Occipital lobe (tissue), 1 donor: ENCODE measurements at regions not wholly inside any gene's neighbourhood (a gene's known extent, or its start where the extent isn't known, plus 50 kb on each side); places are given as distances from the start of the nearest gene placed in this dataset.

ENCODE experiments used
- DNase-seq: peaks from one replicate; lab custom pipeline; 2025; lab: John Stamatoyannopoulos, UW

DNA sequence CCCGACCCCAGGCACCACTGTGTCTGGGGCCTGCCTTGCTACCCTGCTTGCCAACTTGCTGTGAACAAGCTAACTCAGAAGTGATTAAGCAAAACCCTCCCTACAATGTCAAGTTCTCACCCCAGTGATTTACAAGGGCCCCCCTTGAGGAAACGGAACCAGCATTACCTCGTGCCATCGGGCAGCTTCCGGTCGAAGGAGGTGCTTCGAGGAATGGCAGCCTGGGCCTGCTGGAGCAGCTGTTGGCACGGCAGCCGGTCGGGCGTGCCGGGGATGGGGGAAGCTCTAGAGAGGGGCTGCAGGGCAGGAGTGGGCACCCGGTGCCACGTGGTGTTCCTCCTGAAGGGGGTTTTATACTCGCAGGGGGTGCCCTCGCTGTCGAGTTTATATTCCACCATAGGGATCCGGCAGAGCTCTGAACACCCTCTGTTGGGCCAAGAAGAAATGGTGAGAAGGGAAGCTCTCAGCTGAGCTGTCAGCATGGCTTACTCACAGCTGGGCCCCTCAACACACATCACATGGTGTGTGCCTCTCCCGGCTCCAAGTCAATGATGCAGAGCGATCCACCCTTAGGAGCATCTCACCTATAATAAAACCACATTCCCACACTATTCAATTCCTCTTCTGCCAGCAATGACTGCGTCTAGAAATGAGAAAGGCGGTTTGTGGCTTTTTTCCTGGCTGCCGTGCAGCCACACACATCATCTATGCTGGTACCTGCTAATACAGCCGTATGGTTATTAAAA is 184.4 kb downstream of the SIPA1L2 start:
- no peak for DNase-seq

DNA sequence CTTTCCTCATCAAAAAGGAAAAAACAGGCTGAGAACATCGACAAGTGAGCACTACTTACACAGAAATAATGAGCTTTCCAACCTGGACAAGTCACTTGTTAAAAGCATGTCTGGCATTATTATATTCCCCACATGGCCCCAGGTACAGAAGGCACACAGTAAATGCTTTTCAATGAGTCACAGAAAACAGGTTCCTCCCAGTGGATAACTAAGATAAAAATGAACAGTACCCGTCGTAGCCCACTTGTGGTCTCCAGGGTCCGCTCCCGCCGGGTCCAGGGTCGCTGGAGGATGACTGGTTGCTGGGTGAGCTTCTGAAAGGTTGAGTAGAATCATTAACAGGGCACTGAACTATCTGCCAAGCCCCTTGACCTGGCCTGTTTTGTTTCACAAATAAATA is 186.6 kb downstream of the SIPA1L2 start:
- no peak for DNase-seq

DNA sequence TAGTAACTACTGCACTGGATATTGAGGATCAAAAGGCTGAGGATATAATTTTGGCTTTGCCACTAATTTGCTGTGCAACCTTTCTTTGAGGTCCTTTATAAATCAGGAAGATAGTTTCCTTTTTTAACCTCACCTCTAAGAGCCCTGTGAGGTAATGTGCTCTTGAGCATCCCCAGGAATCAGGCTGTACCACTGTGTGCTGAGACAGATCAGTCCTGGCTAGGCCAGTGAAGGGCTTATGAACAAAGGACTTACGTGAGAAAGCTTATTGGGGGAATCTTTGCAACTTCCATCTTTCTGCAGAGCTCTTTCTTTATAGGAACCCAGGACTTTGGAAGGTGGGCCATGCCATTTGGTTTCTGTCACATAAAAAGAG is 188.9 kb downstream of the SIPA1L2 start:
- DNase-seq, result no peak

DNA sequence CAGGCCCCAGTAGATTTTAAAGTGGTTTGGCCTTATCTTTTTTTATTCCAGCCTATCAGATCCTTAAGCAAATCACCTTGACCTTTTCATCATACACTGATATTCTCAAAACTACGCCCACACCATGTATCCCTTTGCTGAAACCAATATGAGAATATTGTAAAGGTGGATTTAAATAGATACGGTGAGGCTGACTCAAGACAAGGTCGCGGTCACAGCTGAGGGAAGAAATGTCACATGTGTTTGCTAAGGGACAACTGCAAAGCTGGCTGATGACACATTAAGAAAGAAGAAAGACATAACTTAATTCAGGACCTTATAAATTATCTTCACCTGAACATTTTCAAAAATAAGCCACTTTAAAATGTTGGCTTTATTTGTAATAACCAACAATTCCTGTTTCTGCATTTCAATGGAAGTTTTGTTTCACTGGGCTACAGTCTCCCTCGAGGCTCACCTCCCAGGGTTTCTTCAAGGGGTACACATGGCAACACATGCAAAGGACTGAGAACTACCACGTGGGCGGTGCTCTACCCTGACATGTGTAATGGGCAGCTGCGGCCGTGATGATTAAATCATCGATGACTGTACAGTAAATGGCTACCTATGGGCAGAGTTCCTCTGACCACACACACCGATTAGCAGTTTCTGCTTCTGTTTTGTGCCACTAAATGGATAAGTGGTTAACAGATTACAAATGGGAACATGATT is 189.5 kb downstream of the SIPA1L2 start:
- no peak for DNase-seq

DNA sequence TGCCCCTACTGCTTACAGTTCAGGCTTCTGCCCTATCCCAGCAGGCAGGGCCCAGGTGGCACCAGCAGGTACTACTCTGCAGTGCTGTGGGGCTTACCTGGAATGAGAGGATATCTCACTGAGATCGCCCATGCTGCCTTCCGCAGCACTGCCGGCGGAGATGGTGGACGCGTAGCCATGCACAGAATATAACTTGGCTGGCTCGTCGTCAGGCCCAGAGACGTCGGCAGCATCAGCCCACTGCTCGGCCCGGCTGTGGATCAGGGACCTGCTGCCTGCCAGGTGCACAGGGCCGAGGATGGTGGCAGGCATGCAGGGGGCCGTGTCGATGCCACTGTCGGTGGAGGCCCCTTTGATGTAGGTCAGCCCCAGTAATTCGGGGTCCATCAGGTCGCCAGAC is 190.9 kb downstream of the SIPA1L2 start:
- no peak for DNase-seq

DNA sequence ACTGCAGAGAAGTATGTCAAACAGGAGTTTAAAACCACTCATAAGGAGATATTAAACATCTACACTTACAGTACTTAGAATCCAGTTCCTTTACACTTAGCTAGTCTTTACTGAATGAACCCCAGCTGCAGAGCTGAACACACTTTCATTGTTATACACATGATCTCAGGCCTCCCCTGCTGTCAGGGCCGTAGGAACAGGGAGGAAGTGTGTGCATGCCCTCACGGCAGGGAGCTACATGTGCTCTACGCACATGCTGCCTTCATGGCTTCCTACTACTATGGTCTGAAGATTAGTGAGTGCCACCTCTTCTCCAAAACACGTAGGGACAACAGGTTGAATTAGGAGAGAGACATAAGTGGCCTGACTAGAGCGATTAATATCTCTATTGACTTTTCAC is 191.5 kb downstream of the SIPA1L2 start:
- DNase-seq, result no peak

DNA sequence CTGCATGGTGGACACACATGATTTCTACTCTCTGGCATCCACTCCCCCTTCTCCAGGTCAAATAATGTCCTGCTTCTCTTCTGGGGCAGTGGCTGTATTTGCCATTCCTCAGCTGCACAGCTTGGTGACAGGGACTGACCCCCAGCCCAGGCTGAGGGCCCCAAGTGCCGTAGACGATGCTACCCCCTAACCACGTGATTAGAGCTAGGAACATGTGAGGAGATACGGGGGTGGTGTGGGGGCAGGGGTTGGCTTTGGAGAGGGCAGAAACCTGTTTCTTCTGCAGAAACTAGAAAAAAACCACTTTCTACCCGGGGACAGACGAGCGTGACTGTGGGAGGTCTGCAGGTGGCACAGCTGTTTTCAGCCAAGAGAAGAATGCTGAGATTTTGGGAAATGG is 192.4 kb downstream of the SIPA1L2 start:
- DNase-seq, result no peak

DNA sequence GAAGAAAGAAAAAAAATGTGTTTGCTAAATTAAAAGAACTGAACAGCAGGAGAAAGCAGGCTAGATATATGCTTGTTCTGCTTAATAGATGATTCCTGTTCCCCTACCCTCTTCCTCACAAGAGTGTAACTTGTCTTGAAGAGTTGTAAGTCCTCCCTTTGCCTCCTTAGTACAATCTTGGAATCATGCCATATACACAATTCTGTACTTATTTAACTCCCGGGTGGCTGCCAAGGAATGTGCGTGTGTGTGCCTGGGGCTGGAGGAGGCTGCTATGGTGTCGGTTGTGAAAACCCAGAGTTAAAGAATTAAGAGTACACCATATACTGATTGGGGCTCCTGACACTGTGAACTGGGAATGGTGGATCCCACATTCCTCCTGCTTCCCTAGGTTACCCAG is 194.2 kb downstream of the SIPA1L2 start:
- DNase-seq, result no peak

DNA sequence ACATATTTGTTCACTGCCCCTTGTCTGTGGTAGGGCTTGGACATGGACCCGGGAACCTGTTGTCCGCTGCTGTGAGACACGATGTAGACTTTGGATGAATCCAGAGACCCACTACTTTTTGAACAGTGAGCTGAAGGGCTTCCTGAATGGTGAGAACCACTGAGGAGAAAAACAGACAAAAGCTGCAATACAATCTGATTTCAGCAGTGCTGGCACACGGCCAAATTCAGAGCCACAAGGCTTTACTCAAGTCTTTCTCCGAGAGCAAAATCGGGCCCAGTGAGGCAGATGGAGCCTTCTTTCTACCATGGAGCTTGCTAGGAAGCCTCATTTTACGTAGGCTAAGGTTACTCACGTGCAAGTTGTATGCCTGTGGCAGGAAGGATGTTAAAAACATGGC is 197.6 kb downstream of the SIPA1L2 start:
- no peak for DNase-seq

DNA sequence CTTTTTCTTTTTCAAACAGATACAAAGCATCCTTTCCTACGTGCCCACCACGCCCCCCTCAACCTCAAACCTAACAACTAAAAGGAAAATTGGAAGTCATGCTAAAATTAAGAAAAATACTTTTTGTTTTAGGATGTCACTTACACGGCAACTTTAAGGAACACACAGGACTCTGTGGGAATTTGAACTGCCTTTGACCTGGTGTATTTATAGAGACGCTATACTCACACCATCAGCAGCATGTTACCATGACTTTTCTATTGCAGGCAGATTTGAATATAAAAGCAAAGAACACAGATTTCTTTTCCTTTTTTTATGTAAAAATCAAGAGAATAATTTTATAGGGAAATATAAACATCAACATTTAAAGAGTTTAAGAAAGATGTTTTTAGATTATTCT is 198.2 kb downstream of the SIPA1L2 start:
- DNase-seq, result no peak

DNA sequence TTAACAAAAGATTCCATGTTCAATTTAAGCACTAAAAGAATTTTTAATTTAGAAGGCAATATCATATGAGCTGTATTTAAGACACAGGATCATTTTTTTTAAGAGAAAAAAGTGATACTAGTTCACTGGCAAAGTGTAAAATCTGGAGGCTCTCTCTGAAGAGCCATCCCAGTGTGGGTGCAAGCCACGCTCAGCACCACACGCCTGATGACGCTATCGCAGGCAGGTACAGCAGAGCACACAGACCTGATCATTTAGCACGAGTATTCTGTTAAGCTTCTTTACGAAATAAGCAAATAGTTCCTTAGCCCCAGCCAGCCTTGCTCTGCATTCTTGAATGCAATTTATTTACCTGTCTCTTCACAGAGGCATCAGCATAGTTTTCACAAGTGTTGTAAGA is 198.6 kb downstream of the SIPA1L2 start:
- DNase-seq, result no peak

DNA sequence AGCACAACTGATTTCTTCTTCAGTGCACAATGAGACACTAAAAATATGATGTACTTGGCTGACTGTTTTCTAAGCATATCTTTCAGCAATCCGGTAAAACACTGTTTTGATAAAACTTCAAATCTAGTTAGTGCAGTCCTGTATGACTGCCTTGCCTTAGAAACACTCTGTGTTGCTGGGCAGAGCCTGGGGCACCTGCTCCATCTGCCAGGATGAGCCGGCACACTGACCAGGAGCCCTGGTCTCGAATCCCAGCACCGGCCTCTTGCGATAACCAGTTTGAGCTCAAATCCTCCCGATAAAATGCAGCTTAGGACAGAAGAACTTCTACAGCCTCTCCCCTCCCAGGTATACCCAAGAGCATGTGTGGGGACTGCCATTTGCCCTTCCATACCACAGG is 199.5 kb downstream of the SIPA1L2 start:
- no peak for DNase-seq

DNA sequence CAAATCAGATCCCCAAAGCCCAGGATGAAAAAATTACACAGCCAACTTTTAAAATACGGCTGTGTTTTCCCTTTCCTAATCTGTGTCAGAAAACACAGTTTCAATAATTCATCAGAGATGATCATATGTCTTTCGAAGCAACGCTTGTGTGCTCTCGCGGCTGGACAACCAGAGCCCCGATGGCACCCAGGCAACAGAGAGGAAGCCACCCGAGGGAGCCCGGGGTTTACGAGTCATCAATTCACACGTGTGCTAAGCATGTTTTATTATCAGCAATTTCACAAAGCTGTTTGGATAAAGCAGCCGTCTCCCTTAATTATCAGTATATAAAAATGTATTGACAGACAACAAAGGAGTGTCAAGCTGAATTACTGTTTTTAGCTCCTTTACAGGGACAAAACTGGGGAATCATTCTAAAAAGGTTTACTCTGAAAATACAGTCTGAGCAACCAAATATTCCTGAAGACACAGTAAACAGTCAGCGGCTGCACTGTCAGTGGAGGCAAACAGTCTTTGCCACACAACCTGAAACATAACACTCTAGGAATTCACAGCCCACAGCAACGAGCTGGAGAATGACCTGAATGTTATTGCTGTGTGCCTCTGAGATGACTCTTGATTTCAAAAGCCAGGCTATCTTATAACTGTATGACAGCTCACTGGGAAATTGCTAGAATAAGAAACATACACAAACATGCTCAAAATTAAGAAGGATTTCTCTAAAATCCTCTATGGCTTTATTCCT is 201.0 kb downstream of the SIPA1L2 start:
- no peak for DNase-seq

DNA sequence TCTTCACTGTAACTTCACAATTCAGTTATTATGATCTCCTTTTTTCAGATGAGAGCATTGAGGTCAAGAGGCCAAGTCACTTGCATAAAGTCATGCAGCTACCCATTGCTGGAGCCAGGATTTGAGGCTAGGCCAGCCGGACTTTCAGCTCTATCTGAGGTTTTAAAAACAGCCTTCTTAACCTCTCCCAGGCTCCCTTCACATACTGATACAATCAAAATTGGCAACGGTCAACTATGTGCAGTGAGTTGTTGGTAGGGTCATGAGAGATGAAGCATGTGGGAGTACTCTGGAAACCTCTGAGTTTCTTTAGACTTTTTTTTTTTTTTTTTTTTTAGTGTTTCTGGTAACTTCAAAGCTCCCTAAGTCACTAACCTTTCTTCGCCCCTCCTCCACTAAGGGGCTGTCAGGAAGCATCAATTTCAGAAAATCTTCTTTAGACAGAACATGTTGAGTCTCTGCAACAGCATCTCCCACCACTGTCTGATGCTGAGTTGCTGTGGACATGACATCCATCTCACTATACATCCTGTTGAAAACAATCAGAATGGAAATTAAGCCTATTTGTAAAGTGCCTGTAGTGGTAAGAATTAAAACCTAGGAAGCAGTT is 201.8 kb downstream of the SIPA1L2 start:
- DNase-seq, result no peak

DNA sequence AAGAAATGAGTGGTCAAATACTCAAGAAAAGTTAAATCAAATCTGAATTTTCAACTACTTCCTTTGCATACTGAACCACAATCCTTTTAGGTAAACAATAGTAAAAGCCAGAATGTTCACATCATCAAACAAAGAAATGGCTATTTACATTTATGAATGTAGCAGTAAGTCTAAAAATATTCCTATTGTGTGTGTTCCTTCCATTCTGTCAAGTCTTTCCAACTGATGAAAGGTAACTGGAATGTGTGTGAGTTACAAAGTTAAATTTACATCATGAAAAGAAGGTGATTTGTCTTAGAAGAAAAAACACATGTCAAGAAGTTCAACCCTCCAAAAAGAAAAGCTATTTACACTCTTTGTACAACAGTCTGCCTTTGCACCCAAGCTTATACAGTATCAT is 203.1 kb downstream of the SIPA1L2 start:
- DNase-seq, result no peak

DNA sequence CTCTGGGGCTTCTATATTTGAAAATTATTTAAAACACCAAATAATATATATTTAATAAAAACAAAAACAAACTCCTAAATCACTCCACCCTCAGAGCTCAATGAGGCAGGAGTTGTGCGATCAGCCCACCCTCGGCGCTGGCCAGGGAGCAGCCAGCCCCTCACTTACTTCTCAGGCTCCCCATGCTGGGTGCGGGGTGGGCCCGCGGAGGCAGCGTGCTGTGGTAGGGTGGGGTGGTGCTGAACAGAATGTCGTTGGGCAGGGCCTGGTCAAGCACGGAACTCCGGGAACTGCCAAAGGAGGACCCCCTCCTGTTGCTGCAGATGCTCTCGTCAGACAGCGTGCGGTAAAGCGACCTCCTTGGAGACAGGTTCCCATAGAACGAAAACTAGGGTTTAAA is 204.5 kb downstream of the SIPA1L2 start:
- no peak for DNase-seq

DNA sequence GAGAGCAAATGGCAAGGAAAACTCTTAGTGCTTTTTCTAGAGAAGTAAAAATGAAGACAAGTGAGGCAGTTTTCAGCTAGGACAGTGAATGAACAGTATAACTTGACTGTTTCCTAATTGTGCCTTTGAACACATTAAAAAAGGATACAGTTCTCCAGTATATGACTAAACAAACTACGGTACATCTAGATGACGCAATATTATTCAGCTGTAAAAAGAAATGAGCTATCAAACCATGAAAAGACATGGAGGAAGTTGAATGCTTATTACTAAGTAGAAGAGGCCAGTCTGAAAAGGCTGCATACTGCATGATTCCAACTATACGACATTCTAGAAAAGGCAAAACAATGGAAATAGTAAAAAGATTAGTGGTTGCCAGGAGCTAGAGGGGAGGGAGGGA is 206.3 kb downstream of the SIPA1L2 start:
- DNase-seq, result no peak

DNA sequence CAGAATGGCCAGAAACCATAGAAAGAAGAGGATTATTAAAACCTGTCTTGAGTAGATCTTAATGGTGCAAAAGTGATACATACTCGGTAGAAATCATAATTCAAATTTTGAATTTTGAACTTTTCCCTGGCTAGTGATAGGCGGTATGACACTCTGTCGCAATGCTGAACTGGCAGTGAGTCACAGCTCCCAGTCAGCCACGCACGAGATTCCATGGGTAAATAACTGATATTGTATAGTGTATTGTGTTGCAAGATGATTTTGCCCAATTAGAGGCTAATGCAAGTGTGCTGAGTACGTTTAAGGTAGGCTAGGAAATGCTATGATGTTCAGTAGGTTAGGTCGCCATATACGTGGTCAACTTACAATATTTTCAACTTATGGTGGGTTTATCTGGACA is 207.0 kb downstream of the SIPA1L2 start:
- DNase-seq, result no peak

DNA sequence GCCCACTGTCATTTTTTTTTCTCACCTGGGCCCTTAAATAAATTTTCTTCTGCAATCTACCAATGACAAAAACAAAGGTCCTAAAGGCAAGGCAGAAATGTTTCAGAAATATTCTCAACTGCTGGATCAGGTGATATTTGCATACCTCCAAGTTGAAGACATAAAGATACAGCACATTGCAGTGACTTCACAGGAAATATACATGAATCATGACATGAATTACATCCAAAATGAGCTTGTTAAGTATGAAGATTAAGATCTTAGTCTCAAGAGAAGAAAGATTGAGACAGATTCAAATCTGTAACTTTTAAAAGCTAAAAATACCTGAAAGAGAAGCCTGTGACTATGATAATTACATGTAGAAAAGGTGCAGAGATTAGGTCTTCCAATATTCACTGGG is 207.8 kb downstream of the SIPA1L2 start:
- no peak for DNase-seq

DNA sequence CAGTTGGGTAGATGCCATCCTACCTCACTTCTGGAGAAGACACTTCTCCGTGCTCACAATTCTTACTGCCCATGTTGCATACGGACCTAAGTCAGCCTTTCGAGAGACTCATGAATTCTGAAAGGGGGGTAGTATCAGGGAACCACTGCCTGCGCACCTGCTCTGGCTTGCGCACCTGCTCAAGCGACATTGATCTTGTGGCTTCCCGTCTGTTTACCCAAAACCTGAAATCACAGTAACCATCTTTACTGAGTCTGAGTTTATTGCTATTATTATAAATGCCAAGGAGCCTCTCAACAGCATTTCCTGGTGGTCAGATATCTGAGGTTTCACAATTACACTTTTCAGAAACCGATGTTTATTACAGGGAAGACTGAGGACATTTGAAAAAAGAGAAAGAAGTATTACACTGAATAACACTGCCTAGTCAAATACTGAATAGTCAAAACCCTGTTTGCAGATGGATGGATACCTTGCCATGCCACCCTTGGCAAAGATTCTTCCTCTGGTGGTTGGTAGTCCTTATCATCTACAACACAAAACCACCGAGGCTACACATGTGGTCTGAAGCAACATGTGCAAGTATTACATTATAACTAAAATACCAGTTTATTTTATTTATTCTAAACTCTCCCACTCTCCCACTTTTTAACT is 208.7 kb downstream of the SIPA1L2 start:
- no peak for DNase-seq

DNA sequence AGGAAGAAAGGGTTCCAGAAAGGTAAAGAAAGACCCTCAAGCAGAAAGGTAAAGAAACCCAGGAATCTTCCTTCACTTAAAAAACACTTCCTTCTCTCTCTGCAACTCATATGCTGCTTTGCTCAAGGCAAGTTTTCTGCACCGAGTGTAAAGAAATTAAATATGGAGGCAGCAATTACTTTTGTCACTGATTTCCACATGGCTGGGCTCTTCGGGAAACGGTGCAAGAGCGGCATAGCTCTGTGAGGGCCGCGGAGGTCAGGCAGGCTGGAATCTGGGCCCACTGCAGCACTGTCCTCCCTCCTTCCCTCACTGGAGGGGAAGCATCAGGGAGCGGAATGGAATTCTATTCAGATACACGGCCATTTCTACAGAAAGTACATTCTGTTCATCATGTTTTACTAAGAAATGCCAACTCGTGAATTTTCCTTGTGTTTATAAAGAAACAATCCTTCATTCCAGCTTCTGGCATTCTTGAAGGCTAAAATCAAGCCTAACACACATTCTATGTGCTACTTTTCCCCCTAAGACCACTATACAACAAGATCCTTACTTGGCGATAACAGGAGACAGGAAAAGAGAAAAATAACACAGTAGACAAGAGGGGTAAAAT is 212.2 kb downstream of the SIPA1L2 start:
- DNase-seq, result no peak
